ENCODE measurements at regions not wholly inside any gene's neighbourhood (a gene's known extent, or its start where the extent isn't known, plus 50 kb on each side); places are given as distances from the start of the nearest gene placed in this dataset.

GRCh38 chr1:38352869-38353268 lies 306.3 kb upstream of the POU3F1 start:
- Mint-ChIP-seq H3K27ac (ENCODE audit: unreplicated experiment) (no peak overlapping the region), H3K4me1 (ENCODE audit: low read depth, unreplicated experiment) (no peaks in the 10 kb centered on the region), H3K27me3 (ENCODE audit: unreplicated experiment) (peaks cover 91% of the 10 kb centered on the region), H3K4me3 (ENCODE audit: low read depth, unreplicated experiment) (no peak overlapping the region), H3K36me3 (ENCODE audit: insufficient read depth, unreplicated experiment) (no peaks in the 10 kb centered on the region), H3K9me3 (ENCODE audit: low read depth, unreplicated experiment) (peaks cover 2% of the 10 kb centered on the region)
- BruUV-seq (replicated peaks), result no TSS peak
- intact Hi-C loops (cut with micrococcal nuclease; ENCODE audit: unreplicated experiment), result no loop called here
- TF ChIP-seq, protein P1, sequence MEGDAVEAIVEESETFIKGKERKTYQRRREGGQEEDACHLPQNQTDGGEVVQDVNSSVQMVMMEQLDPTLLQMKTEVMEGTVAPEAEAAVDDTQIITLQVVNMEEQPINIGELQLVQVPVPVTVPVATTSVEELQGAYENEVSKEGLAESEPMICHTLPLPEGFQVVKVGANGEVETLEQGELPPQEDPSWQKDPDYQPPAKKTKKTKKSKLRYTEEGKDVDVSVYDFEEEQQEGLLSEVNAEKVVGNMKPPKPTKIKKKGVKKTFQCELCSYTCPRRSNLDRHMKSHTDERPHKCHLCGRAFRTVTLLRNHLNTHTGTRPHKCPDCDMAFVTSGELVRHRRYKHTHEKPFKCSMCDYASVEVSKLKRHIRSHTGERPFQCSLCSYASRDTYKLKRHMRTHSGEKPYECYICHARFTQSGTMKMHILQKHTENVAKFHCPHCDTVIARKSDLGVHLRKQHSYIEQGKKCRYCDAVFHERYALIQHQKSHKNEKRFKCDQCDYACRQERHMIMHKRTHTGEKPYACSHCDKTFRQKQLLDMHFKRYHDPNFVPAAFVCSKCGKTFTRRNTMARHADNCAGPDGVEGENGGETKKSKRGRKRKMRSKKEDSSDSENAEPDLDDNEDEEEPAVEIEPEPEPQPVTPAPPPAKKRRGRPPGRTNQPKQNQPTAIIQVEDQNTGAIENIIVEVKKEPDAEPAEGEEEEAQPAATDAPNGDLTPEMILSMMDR (IDR thresholded peaks at IDR 0.05; ENCODE audit: unreplicated experiment), result no peak
- no peak for DNase-seq
- CTCF ChIA-PET, result no interaction called here

- H3K36me3 Mint-ChIP-seq (ENCODE audit: insufficient read depth, unreplicated experiment), result no peaks in the 10 kb centered on the region
- intact Hi-C loops (cut with micrococcal nuclease; ENCODE audit: unreplicated experiment), result no loop called here
- peaks cover 70% of the 10 kb centered on the region for H3K27me3 Mint-ChIP-seq (ENCODE audit: unreplicated experiment)
- CTCF ChIA-PET, result no interaction called here
- peaks cover 2% of the 10 kb centered on the region for H3K9me3 Mint-ChIP-seq (ENCODE audit: low read depth, unreplicated experiment)
- no TSS peak for BruUV-seq (replicated peaks)
- no peaks in the 10 kb centered on the region for H3K4me1 Mint-ChIP-seq (ENCODE audit: low read depth, unreplicated experiment)
- no peak overlapping the region for H3K4me3 Mint-ChIP-seq (ENCODE audit: low read depth, unreplicated experiment)
- no peak overlapping the region for H3K27ac Mint-ChIP-seq (ENCODE audit: unreplicated experiment)
- TF ChIP-seq, protein P1 (IDR thresholded peaks at IDR 0.05; ENCODE audit: unreplicated experiment), result no peak
- no peak for DNase-seq
Observed at GRCh38 chr1:38347446-38348175, 301.0 kb upstream of the POU3F1 start.

DNA sequence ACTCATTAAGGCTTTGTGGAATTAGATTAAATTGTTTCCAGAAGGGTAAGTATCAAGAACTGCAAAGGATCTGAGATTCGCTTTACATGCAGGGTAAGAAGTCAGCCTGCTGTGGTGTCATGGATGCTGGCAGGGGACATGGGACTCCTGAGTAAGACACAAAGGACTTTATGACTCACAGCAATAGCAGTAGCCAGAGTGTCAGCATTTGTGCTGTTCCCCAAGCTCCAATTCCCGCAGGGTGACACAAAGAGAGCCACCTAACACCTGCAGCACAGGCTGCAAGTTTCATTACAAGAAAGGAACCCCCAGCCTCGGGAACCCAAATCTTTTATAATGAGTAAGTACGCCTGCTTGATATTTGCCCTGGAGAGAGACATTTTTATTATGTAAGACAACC lies 298.1 kb upstream of the POU3F1 start:
- Mint-ChIP-seq H3K9me3 (ENCODE audit: low read depth, unreplicated experiment) (peaks cover 2% of the 10 kb centered on the region), H3K27ac (ENCODE audit: unreplicated experiment) (no peak overlapping the region), H3K27me3 (ENCODE audit: unreplicated experiment) (peaks cover 79% of the 10 kb centered on the region), H3K4me1 (ENCODE audit: low read depth, unreplicated experiment) (no peaks in the 10 kb centered on the region), H3K4me3 (ENCODE audit: low read depth, unreplicated experiment) (no peak overlapping the region), H3K36me3 (ENCODE audit: insufficient read depth, unreplicated experiment) (no peaks in the 10 kb centered on the region)
- no TSS peak for BruUV-seq (replicated peaks)
- intact Hi-C loops (cut with micrococcal nuclease; ENCODE audit: unreplicated experiment), result no loop called here
- TF ChIP-seq, protein P1 (IDR thresholded peaks at IDR 0.05; ENCODE audit: unreplicated experiment), result no peak
- CTCF ChIA-PET, result interaction anchor here (0.8 kb wide), 1 partner anchor 1015 kb away, joined by 4 read pairs; no protein-coding TSS in a partner anchor
- DNase-seq, result no peak

DNA sequence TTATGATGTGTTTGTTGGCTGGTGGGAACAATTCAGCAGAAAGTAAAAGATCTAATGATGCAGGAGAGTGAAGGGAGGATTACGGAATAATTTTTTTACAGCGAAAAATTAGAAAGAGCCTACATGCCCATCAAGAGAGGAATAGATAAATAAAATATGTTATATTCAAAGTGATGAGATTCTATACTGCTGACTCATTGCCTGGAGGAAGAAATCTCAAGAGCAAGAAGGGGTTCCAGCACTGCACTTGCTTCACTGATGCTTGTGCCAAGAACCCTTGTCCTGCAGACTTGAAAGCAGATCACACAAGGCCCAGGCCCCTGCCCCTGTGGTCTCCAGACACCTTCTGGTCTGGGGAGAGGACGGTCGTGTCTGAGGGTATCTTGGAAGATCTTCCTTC lies 295.1 kb upstream of the POU3F1 start:
- no peak overlapping the region for H3K27ac Mint-ChIP-seq (ENCODE audit: unreplicated experiment)
- peaks cover 76% of the 10 kb centered on the region for H3K27me3 Mint-ChIP-seq (ENCODE audit: unreplicated experiment)
- no peak for DNase-seq
- CTCF ChIA-PET, result no interaction called here
- no peaks in the 10 kb centered on the region for H3K36me3 Mint-ChIP-seq (ENCODE audit: insufficient read depth, unreplicated experiment)
- no peaks in the 10 kb centered on the region for H3K4me1 Mint-ChIP-seq (ENCODE audit: low read depth, unreplicated experiment)
- no peaks in the 10 kb centered on the region for H3K9me3 Mint-ChIP-seq (ENCODE audit: low read depth, unreplicated experiment)
- no TSS peak for BruUV-seq (replicated peaks)
- no peak overlapping the region for H3K4me3 Mint-ChIP-seq (ENCODE audit: low read depth, unreplicated experiment)
- intact Hi-C loops (cut with micrococcal nuclease; ENCODE audit: unreplicated experiment), result no loop called here
- TF ChIP-seq, protein P1 (IDR thresholded peaks at IDR 0.05; ENCODE audit: unreplicated experiment), result no peak

Measured in Calu3 (cell line).